ENCODE measurements at regions not wholly inside any gene's neighbourhood (a gene's known extent, or its start where the extent isn't known, plus 50 kb on each side); places are given as distances from the start of the nearest gene placed in this dataset.

DNA sequence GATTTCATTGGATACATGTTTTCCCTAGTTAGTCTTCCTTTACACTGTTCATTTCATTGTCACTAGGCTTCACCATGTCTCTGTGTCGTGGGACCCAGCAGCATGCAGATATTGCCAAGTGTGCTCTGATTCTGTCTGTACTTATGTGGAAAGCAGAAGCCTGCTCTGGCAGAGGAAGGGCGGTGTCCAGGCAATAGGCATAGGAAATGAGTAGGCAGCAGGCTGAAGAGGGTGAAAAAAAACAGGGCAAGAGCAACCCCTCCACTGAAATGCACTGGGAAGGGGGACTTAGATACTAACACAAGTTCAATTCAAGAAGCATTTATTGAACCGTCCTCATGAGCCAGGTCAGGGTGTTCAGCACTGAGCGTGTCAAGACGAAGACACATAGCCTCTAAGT, 85.2 kb upstream of the VAV3 start:
- H3K27me3 ChIP-seq (ENCODE audit: control insufficient read depth, insufficient read depth, low read length): peaks cover 1% of the 10 kb centered on the region
- Mint-ChIP-seq H3K27ac (peak overlapping the region in 1 of 3 donors; percentile 32), H3K36me3 (no peaks in the 10 kb centered on the region), H3K9me3 (peaks cover 0 to 3% (median 0%) of the 10 kb centered on the region in 7 donors), H3K4me3 (peak overlapping the region in 2 of 4 donors; percentile 35 to 37), H3K4me1 (peaks cover 2 to 20% (median 13%) of the 10 kb centered on the region in 4 donors), H3K27me3 (peaks cover 4% of the 10 kb centered on the region)
- H3K36me3 ChIP-seq (ENCODE audit: control insufficient read depth, insufficient read depth, low read length): no peaks in the 10 kb centered on the region
- peak in 1 of 2 donors; percentile 36 for ATAC-seq (ENCODE audit: low read depth in 2 of 2)
- H3K4me3 ChIP-seq (ENCODE audit: low read depth, low read length): no peak overlapping the region
- H3K4me1 ChIP-seq (ENCODE audit: control insufficient read depth, insufficient read depth, low read length, poor library complexity, severe bottlenecking): peaks cover 14% of the 10 kb centered on the region
- no peaks in the 10 kb centered on the region for H3K9me3 ChIP-seq (ENCODE audit: control insufficient read depth in 2 of 2, low read length in 2 of 2)
- peak in 1 of 3 donors; percentile 40 for DNase-seq
- H3K27ac ChIP-seq (ENCODE audit: insufficient read depth, low read length, poor library complexity, severe bottlenecking): no peak overlapping the region

DNA sequence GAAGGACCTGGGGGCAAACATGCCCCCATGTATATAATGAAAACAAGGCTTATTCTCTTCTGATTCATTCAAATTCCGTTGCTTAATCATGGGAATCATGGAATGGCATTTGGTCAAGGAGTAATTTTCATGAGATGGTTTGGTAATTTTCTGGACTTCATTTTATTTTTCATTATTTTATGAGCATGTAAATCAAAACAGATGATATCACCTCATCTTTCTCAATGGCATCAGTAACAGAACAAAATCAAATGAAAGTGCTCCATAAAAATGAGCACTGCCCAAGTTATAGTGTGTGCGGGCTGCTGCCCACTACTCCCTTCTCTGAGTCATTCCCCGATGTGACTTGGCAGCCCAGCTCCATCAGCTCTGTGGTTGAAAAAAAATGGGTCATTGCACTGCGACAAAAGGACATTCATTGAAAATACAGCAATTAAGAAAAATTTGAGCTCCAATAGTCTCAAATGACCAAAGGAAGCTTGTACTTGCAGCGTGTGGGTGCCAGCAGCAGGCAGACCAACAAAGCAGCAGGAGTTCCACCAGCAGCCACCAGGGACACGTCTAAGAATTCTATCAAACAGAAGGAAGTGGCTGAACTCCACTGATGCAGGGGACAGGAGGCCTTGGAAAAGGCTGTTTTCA, 84.3 kb upstream of the VAV3 start:
- no peak overlapping the region for H3K4me3 ChIP-seq (ENCODE audit: low read depth, low read length)
- no peaks in the 10 kb centered on the region for H3K9me3 ChIP-seq (ENCODE audit: control insufficient read depth in 2 of 2, low read length in 2 of 2)
- no peak overlapping the region for H3K27ac Mint-ChIP-seq
- H3K4me3 Mint-ChIP-seq: peak overlapping the region in 1 of 4 donors; percentile 37
- H3K4me1 Mint-ChIP-seq: peaks cover 8 to 20% (median 13%) of the 10 kb centered on the region in 4 donors
- H3K27me3 Mint-ChIP-seq: peaks cover 4% of the 10 kb centered on the region
- DNase-seq (peak in 1 of 3 donors; percentile 50), ATAC-seq (ENCODE audit: low read depth in 2 of 2) (peak; percentile 48 to 53)
- H3K27me3 ChIP-seq (ENCODE audit: control insufficient read depth, insufficient read depth, low read length): peaks cover 1% of the 10 kb centered on the region
- H3K36me3 Mint-ChIP-seq: no peaks in the 10 kb centered on the region
- peaks cover 14% of the 10 kb centered on the region for H3K4me1 ChIP-seq (ENCODE audit: control insufficient read depth, insufficient read depth, low read length, poor library complexity, severe bottlenecking)
- peaks cover 0 to 3% (median 0%) of the 10 kb centered on the region in 7 donors for H3K9me3 Mint-ChIP-seq
- no peak overlapping the region for H3K27ac ChIP-seq (ENCODE audit: insufficient read depth, low read length, poor library complexity, severe bottlenecking)
- H3K36me3 ChIP-seq (ENCODE audit: control insufficient read depth, insufficient read depth, low read length): no peaks in the 10 kb centered on the region

DNA sequence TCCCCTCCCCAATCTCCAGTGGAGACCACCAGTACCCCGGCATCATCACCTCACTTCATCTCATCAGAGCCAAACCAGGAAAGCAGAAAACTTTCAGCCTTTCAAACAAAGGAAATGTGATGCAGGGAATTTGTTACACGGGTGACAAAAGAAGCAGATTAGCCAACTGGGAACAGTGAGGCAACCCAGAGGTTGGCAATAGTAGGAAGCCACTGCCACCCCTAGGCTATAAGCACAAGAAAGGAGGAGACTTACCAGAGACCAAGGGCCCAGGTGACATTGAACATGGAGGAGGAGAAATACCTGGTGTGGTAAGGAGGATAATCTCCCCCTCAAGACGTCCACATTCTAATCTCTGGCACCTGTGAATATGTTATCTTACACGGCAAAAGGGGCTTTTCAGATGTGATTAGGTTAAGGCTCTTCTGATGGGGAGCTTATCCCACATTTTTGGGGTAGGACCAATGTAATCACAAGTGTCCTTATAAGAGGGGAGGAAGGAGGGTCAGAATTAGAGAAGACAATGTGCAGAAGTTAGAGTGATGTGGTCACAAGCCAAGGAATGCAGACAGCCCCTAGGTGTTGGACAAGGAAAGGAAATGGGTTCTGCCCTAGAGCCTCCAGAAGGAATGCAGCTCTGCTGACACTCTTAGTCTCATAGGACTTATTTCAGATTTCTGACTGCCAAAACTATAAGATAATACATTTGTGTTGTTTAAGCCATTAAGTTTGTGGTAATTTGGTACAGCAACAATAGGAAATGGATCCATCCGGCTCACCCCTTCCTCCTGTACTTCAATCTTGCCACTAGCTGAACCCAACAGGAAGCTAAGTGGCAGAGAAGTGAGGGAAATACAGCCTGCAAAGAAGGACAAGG, 83.6 kb upstream of the VAV3 start:
- H3K4me1 Mint-ChIP-seq: peaks cover 9 to 20% (median 13%) of the 10 kb centered on the region in 4 donors
- H3K4me3 Mint-ChIP-seq: peak overlapping the region in 1 of 4 donors; percentile 37
- peak overlapping the region in 1 of 3 donors; percentile 20 for H3K27ac Mint-ChIP-seq

DNA sequence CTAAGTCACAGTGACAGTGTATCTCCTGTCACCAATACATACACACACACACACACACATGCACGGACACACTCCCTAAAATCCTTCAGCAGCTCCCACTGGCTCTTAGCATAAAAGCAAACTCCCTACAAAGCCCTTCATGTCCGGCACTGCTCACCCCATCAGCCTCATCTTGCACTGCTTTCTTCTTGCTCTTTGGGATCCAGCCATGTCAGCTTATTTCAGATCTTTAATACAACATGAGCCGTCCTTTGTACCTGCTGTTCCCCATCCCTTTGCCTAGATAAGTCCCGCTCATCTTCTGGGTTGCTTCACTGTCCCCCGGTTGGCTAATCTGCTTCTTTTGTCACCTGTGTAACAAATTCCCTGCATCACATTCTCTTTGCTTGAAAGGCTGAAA, 82.1 kb upstream of the VAV3 start:
- H3K27ac ChIP-seq (ENCODE audit: insufficient read depth, low read length, poor library complexity, severe bottlenecking): no peak overlapping the region
- H3K27me3 ChIP-seq (ENCODE audit: control insufficient read depth, insufficient read depth, low read length): peaks cover 1% of the 10 kb centered on the region
- H3K4me1 Mint-ChIP-seq: peaks cover 10 to 20% (median 14%) of the 10 kb centered on the region in 4 donors
- H3K4me1 ChIP-seq (ENCODE audit: control insufficient read depth, insufficient read depth, low read length, poor library complexity, severe bottlenecking): peaks cover 14% of the 10 kb centered on the region
- no peak overlapping the region for H3K27ac Mint-ChIP-seq
- H3K9me3 ChIP-seq (ENCODE audit: control insufficient read depth in 2 of 2, low read length in 2 of 2): no peaks in the 10 kb centered on the region
- DNase-seq (no peak), ATAC-seq (ENCODE audit: low read depth in 2 of 2) (no peak)
- H3K27me3 Mint-ChIP-seq: peaks cover 4% of the 10 kb centered on the region
- H3K4me3 ChIP-seq (ENCODE audit: low read depth, low read length): no peak overlapping the region
- no peaks in the 10 kb centered on the region for H3K36me3 ChIP-seq (ENCODE audit: control insufficient read depth, insufficient read depth, low read length)
- no peak overlapping the region for H3K4me3 Mint-ChIP-seq
- peaks cover 0 to 3% (median 0%) of the 10 kb centered on the region in 7 donors for H3K9me3 Mint-ChIP-seq
- no peaks in the 10 kb centered on the region for H3K36me3 Mint-ChIP-seq

More for the DNA sequence above, 83.6 kb upstream of the VAV3 start:
- peaks cover 0 to 3% (median 0%) of the 10 kb centered on the region in 7 donors for H3K9me3 Mint-ChIP-seq
- peaks cover 4% of the 10 kb centered on the region for H3K27me3 Mint-ChIP-seq
- no peak overlapping the region for H3K27ac ChIP-seq (ENCODE audit: insufficient read depth, low read length, poor library complexity, severe bottlenecking)
- ATAC-seq (ENCODE audit: low read depth in 2 of 2) (no peak), DNase-seq (peak in 1 of 3 donors; percentile 23)
- no peaks in the 10 kb centered on the region for H3K36me3 Mint-ChIP-seq
- no peak overlapping the region for H3K4me3 ChIP-seq (ENCODE audit: low read depth, low read length)
- H3K27me3 ChIP-seq (ENCODE audit: control insufficient read depth, insufficient read depth, low read length): peaks cover 1% of the 10 kb centered on the region
- H3K36me3 ChIP-seq (ENCODE audit: control insufficient read depth, insufficient read depth, low read length): no peaks in the 10 kb centered on the region
- peaks cover 14% of the 10 kb centered on the region for H3K4me1 ChIP-seq (ENCODE audit: control insufficient read depth, insufficient read depth, low read length, poor library complexity, severe bottlenecking)
- no peaks in the 10 kb centered on the region for H3K9me3 ChIP-seq (ENCODE audit: control insufficient read depth in 2 of 2, low read length in 2 of 2)

DNA sequence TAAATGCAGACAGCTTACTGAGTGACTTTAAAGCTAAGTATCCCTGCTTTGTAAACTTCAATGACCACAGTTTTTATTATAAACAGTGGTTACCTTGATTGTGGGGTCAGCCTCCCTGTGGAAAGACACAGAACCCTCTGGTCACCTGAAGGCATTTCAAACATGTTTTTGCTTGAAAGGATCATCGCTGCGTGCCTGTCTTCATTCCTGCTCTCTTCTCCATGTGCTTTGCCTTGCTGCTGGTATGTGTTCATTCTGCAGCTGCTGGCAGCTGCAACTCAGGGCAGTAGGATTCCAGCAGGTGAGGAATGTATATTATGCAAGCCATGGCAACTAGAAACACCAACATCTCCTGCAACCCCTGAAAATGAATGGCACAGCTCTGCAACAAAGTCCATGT, 81.0 kb upstream of the VAV3 start:
- Mint-ChIP-seq H3K36me3 (no peaks in the 10 kb centered on the region), H3K27me3 (peaks cover 4% of the 10 kb centered on the region), H3K9me3 (peaks cover 0 to 3% (median 0%) of the 10 kb centered on the region in 7 donors), H3K4me1 (peaks cover 10 to 23% (median 21%) of the 10 kb centered on the region in 4 donors), H3K27ac (no peak overlapping the region), H3K4me3 (no peak overlapping the region)
- no peak for DNase-seq
- Histone ChIP-seq H3K36me3 (ENCODE audit: control insufficient read depth, insufficient read depth, low read length) (no peaks in the 10 kb centered on the region), H3K27ac (ENCODE audit: insufficient read depth, low read length, poor library complexity, severe bottlenecking) (no peak overlapping the region), H3K27me3 (ENCODE audit: control insufficient read depth, insufficient read depth, low read length) (peaks cover 1% of the 10 kb centered on the region), H3K4me1 (ENCODE audit: control insufficient read depth, insufficient read depth, low read length, poor library complexity, severe bottlenecking) (peaks cover 9% of the 10 kb centered on the region), H3K9me3 (ENCODE audit: control insufficient read depth in 2 of 2, low read length in 2 of 2) (no peaks in the 10 kb centered on the region), H3K4me3 (ENCODE audit: low read depth, low read length) (no peak overlapping the region)
- no peak for ATAC-seq (ENCODE audit: low read depth in 2 of 2)

DNA sequence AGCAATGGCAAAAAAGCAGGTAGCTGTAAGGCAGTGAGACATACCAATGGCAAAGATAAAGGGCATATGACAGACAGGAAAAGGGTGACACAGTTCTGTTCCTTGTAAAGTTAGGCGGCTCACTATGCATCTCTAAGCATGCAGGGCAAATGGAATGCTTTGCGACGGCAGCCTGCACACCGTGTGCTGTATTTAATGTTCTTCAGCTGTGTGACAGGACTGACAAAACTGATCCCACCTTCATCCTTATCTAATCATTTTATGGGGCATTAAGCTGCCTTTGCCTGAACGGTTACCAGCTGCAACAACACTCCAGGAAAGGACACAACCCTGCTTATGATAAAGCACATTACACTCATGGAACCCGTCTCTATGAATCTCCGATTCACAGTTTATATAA, 80.5 kb upstream of the VAV3 start:
- Histone ChIP-seq H3K27me3 (ENCODE audit: control insufficient read depth, insufficient read depth, low read length) (peaks cover 1% of the 10 kb centered on the region), H3K27ac (ENCODE audit: insufficient read depth, low read length, poor library complexity, severe bottlenecking) (no peak overlapping the region), H3K36me3 (ENCODE audit: control insufficient read depth, insufficient read depth, low read length) (no peaks in the 10 kb centered on the region), H3K4me3 (ENCODE audit: low read depth, low read length) (no peak overlapping the region), H3K9me3 (ENCODE audit: control insufficient read depth in 2 of 2, low read length in 2 of 2) (no peaks in the 10 kb centered on the region), H3K4me1 (ENCODE audit: control insufficient read depth, insufficient read depth, low read length, poor library complexity, severe bottlenecking) (peaks cover 6% of the 10 kb centered on the region)
- Mint-ChIP-seq H3K36me3 (no peaks in the 10 kb centered on the region), H3K27me3 (peaks cover 4% of the 10 kb centered on the region), H3K27ac (peak overlapping the region in 1 of 3 donors; percentile 20), H3K4me3 (no peak overlapping the region), H3K9me3 (peaks cover 0 to 2% (median 0%) of the 10 kb centered on the region in 7 donors), H3K4me1 (peaks cover 10 to 19% (median 18%) of the 10 kb centered on the region in 4 donors)
- no peak for DNase-seq
- ATAC-seq (ENCODE audit: low read depth in 2 of 2): no peak

DNA sequence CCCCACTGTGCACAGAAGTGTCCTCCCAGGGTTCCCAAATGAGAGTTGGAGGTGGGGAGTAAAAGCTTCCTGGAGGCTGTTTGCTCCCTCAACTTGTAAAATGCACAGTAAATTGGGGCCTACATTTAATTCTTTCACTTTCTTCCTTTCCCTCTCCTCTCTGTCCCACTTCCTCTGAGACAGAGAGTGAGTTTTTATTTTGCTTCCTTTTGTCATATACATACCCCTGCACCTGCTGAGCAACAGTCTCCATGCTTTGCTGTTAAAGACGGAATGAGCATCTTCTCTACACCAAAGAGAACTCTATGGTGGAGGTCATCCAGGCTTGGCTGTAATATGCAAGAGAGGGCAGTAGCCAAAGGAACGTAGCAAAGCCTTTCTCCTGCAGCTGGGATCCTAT, 79.3 kb upstream of the VAV3 start:
- H3K27me3 Mint-ChIP-seq: peaks cover 1% of the 10 kb centered on the region
- Histone ChIP-seq H3K27ac (ENCODE audit: insufficient read depth, low read length, poor library complexity, severe bottlenecking) (no peak overlapping the region), H3K4me3 (ENCODE audit: low read depth, low read length) (no peak overlapping the region), H3K4me1 (ENCODE audit: control insufficient read depth, insufficient read depth, low read length, poor library complexity, severe bottlenecking) (peaks cover 1% of the 10 kb centered on the region), H3K9me3 (ENCODE audit: control insufficient read depth in 2 of 2, low read length in 2 of 2) (no peaks in the 10 kb centered on the region), H3K27me3 (ENCODE audit: control insufficient read depth, insufficient read depth, low read length) (peaks cover 1% of the 10 kb centered on the region), H3K36me3 (ENCODE audit: control insufficient read depth, insufficient read depth, low read length) (no peaks in the 10 kb centered on the region)
- peak overlapping the region in 1 of 3 donors; percentile 32 for H3K27ac Mint-ChIP-seq
- DNase-seq (no peak), ATAC-seq (ENCODE audit: low read depth in 2 of 2) (no peak)
- peaks cover 0 to 2% (median 0%) of the 10 kb centered on the region in 7 donors for H3K9me3 Mint-ChIP-seq
- H3K4me3 Mint-ChIP-seq: no peak overlapping the region
- no peaks in the 10 kb centered on the region for H3K36me3 Mint-ChIP-seq
- peaks cover under 1 to 19% (median 7%) of the 10 kb centered on the region in 4 donors for H3K4me1 Mint-ChIP-seq
